IMR-90 (cell line): ENCODE measurements at regions not wholly inside any gene's neighbourhood (a gene's known extent, or its start where the extent isn't known, plus 50 kb on each side); places are given as distances from the start of the nearest gene placed in this dataset.

Experiments
- ATAC-seq: fragments of 200-7000 bp; cut with Tn5 transposase; 2 replicates; pipeline ENCODE4 v1.9.1; 2020; ENCODE audit warnings: low read depth, mild to moderate bottlenecking, moderate library complexity
- BruUV-seq: library from RNA; stranded (reverse); fragments of 400-500 nt; replicated peaks from 2 replicates; lab custom pipeline; 2021; lab: Mats Ljungman, UMichigan
- CTCF ChIA-PET: fragments of 300-600 bp; formaldehyde crosslinking; extraction: SDS; loops from one replicate; lab custom pipeline; 2021; ENCODE audit warnings: antibody characterized with exemption; lab: Yijun Ruan, JAX
- POLR2A ChIA-PET: fragments of 300-600 bp; sonication (Branson Sonifier 250); formaldehyde crosslinking; loops from one replicate; lab custom pipeline; 2022; ENCODE audit warnings: antibody characterized with exemption; ENCODE audit not compliant: unreplicated experiment; lab: Charles Lee
- DNase-seq: peaks from one replicate; pipeline ENCODE4 v3.0.0; 2013
- H2AFZ ChIP-seq: replicated peaks from 2 replicates; pipeline ENCODE3; 2013; ENCODE audit warnings: low read length, mild to moderate bottlenecking; ENCODE audit not compliant: poor library complexity
- H2AK5ac ChIP-seq: 2 replicates; pipeline ENCODE4 v1.6.1; 2013; ENCODE audit warnings: low read depth, low read length, inconsistent platforms
- H2AK9ac ChIP-seq: replicated peaks from 2 replicates; pipeline ENCODE3; 2013; ENCODE audit warnings: mild to moderate bottlenecking, low read depth, low read length, moderate library complexity; ENCODE audit not compliant: poor library complexity
- H2BK120ac ChIP-seq: 2 replicates; pipeline ENCODE4 v1.6.1; 2013; ENCODE audit warnings: low read depth, low read length, inconsistent platforms
- H2BK15ac ChIP-seq: 3 replicates; pipeline ENCODE4 v1.6.1; 2013; ENCODE audit warnings: low read depth, low read length, inconsistent platforms
- H2BK20ac ChIP-seq: 2 replicates; pipeline ENCODE4 v1.6.1; 2013; ENCODE audit warnings: low read depth, mild to moderate bottlenecking, inconsistent platforms, low read length, moderate library complexity
- H2BK5ac ChIP-seq: 2 replicates; pipeline ENCODE4 v1.6.1; 2013; ENCODE audit warnings: mild to moderate bottlenecking, low read depth, low read length, inconsistent platforms; ENCODE audit not compliant: poor library complexity, severe bottlenecking
- H3K14ac ChIP-seq: replicated peaks from 2 replicates; pipeline ENCODE4 v1.6.1; 2013; ENCODE audit warnings: low read depth, low read length, inconsistent platforms
- H3K18ac ChIP-seq: 2 replicates; pipeline ENCODE4 v1.6.1; 2013; ENCODE audit warnings: low read depth, low read length, control low read depth
- H3K23ac ChIP-seq: 2 replicates; pipeline ENCODE4 v1.6.1; 2013; ENCODE audit warnings: low read depth, low read length, inconsistent platforms
- H3K27ac ChIP-seq: 2 replicates; pipeline ENCODE4 v1.5.1; 2013; ENCODE audit warnings: mild to moderate bottlenecking, control low read depth, low read length; ENCODE audit not compliant: insufficient read depth
- H3K27me3 ChIP-seq: 2 replicates; pipeline ENCODE4 v1.6.1; 2013; ENCODE audit warnings: low read length; ENCODE audit not compliant: control insufficient read depth, insufficient read depth
- H3K36me3 ChIP-seq: 2 replicates; pipeline ENCODE4 v1.6.1; 2013; ENCODE audit warnings: low read length, mixed read lengths; ENCODE audit not compliant: control insufficient read depth, insufficient read depth
- H3K4ac ChIP-seq: 2 replicates; pipeline ENCODE4 v1.6.1; 2013; ENCODE audit warnings: low read depth, low read length, inconsistent platforms
- H3K4me1 ChIP-seq: 2 replicates; pipeline ENCODE4 v1.6.1; 2013; ENCODE audit warnings: low read length, mixed read lengths; ENCODE audit not compliant: control insufficient read depth, insufficient read depth
- H3K4me2 ChIP-seq: 2 replicates; pipeline ENCODE4 v1.6.1; 2013; ENCODE audit warnings: low read depth, mild to moderate bottlenecking, control low read depth, low read length, moderate library complexity
- H3K4me3 ChIP-seq: 2 replicates; pipeline ENCODE4 v1.5.1; 2013; ENCODE audit warnings: low read depth, mild to moderate bottlenecking, control low read depth, low read length, moderate library complexity; ENCODE audit not compliant: insufficient read depth
- H3K56ac ChIP-seq: 2 replicates; pipeline ENCODE4 v1.6.1; 2013; ENCODE audit warnings: low read length, inconsistent platforms; ENCODE audit not compliant: insufficient read depth; ENCODE audit errors: extremely low read depth
- H3K79me1 ChIP-seq, 2 experiments: 2 replicates each; pipeline ENCODE4 v1.6.1; 2013; ENCODE audit warnings: low read length in 2 of 2, inconsistent platforms in 1 of 2, low read depth in 1 of 2
- H3K9ac ChIP-seq: 2 replicates; pipeline ENCODE4 v1.6.1; 2013; ENCODE audit warnings: low read depth, low read length, control low read depth
- H3K9me1 ChIP-seq: 2 replicates; pipeline ENCODE4 v1.6.1; 2013; ENCODE audit warnings: low read length, inconsistent platforms; ENCODE audit not compliant: insufficient read depth
- H3K9me3 ChIP-seq: 2 replicates; pipeline ENCODE4 v1.6.1; 2013; ENCODE audit warnings: low read length; ENCODE audit not compliant: control insufficient read depth, insufficient read depth
- H4K20me1 ChIP-seq: 2 replicates; pipeline ENCODE4 v1.6.1; 2013; ENCODE audit warnings: low read length, inconsistent platforms; ENCODE audit not compliant: insufficient read depth
- H4K5ac ChIP-seq: 2 replicates; pipeline ENCODE4 v1.6.1; 2013; ENCODE audit warnings: mild to moderate bottlenecking, low read depth, low read length, control low read depth
- H4K8ac ChIP-seq, 2 experiments: 2 replicates each; pipeline ENCODE4 v1.6.1; 2013; ENCODE audit warnings: low read depth in 2 of 2, low read length in 2 of 2, control low read depth in 1 of 2, inconsistent platforms in 1 of 2
- H4K91ac ChIP-seq: 2 replicates; pipeline ENCODE4 v1.6.1; 2013; ENCODE audit warnings: low read depth, low read length, inconsistent platforms; ENCODE audit not compliant: insufficient read depth
- BHLHE40 ChIP-seq: fragments of 150-350 bp; IDR thresholded peaks from 2 replicates; pipeline ENCODE4 v1.6.1; 2016; ENCODE audit warnings: mild to moderate bottlenecking, low read depth, low read length
- CEBPB ChIP-seq: IDR thresholded peaks from 2 replicates; pipeline ENCODE4 v1.6.1; 2012; ENCODE audit warnings: low read depth, low read length, improper control_type of control experiment
- CHD1 ChIP-seq: IDR thresholded peaks from 2 replicates; pipeline ENCODE4 v1.6.1; 2012; ENCODE audit warnings: low read depth, low read length, improper control_type of control experiment
- CTCF ChIP-seq: conservative IDR thresholded peaks from 2 replicates; pipeline ENCODE4 v1.5.1; 2012; ENCODE audit warnings: mild to moderate bottlenecking, low read depth, low read length, improper control_type of control experiment
- ELK1 ChIP-seq: fragments of 150-350 bp; IDR thresholded peaks from 2 replicates; pipeline ENCODE4 v1.6.1; 2016; ENCODE audit warnings: low read depth, mild to moderate bottlenecking, low read length, moderate library complexity, borderline replicate concordance
- FOS ChIP-seq: fragments of 150-350 bp; IDR thresholded peaks from 2 replicates; pipeline ENCODE4 v1.6.1; 2016; ENCODE audit warnings: low read depth, low read length
- MAFK ChIP-seq: IDR thresholded peaks from 2 replicates; pipeline ENCODE4 v1.6.1; 2012; ENCODE audit warnings: low read depth, low read length, improper control_type of control experiment
- MAZ ChIP-seq: IDR thresholded peaks from 2 replicates; pipeline ENCODE4 v1.6.1; 2012; ENCODE audit warnings: low read depth, mild to moderate bottlenecking, low read length, improper control_type of control experiment, moderate library complexity, borderline replicate concordance
- MXI1 ChIP-seq: IDR thresholded peaks from 2 replicates; pipeline ENCODE4 v1.6.1; 2012; ENCODE audit warnings: low read depth, mild to moderate bottlenecking, low read length, moderate library complexity, borderline replicate concordance
- NFE2L2 ChIP-seq: fragments of 150-350 bp; IDR thresholded peaks from 2 replicates; pipeline ENCODE4 v1.6.1; 2016; ENCODE audit warnings: low read depth, mild to moderate bottlenecking, low read length
- POLR2A ChIP-seq: IDR thresholded peaks from 2 replicates; pipeline ENCODE4 v1.6.1; 2012; ENCODE audit warnings: mild to moderate bottlenecking, low read depth, low read length
- RAD21 ChIP-seq: IDR thresholded peaks from 2 replicates; pipeline ENCODE4 v1.6.1; 2012; ENCODE audit warnings: low read length, improper control_type of control experiment
- RCOR1 ChIP-seq: IDR thresholded peaks from 2 replicates; pipeline ENCODE4 v1.6.1; 2012; ENCODE audit warnings: mild to moderate bottlenecking, low read length, improper control_type of control experiment; ENCODE audit not compliant: insufficient replicate concordance
- RFX5 ChIP-seq: IDR thresholded peaks from 2 replicates; pipeline ENCODE4 v1.8.0; 2012; ENCODE audit warnings: low read depth, mild to moderate bottlenecking, low read length, moderate library complexity
- SMC3 ChIP-seq: fragments of 150-350 bp; IDR thresholded peaks from 2 replicates; pipeline ENCODE4 v1.6.1; 2016; ENCODE audit warnings: low read depth, mild to moderate bottlenecking, antibody characterized with exemption, low read length, moderate library complexity
- USF2 ChIP-seq: fragments of 150-350 bp; IDR thresholded peaks from 2 replicates; pipeline ENCODE4 v1.6.1; 2017; ENCODE audit warnings: mild to moderate bottlenecking, antibody characterized with exemption, low read length, low read depth
- dilution Hi-C: fragments of 300-500 bp; cut with HindIII; formaldehyde crosslinking; loops from one replicate; pipeline ENCODE4 v1.14.3; 2018; ENCODE audit warnings: low sequenced_read_pairs; ENCODE audit not compliant: unreplicated experiment
- in situ Hi-C: fragments of 300-500 bp; cut with MboI; formaldehyde crosslinking; loops from 3 replicates; pipeline ENCODE4 v1.14.3; 2019; ENCODE audit warnings: low sequenced_read_pairs, inconsistent platforms, mixed read lengths
- intact Hi-C: fragments of 100-400 bp; cut with micrococcal nuclease; formaldehyde crosslinking; loops from 2 replicates; pipeline ENCODE4 v1.10.0; 2022

GRCh38 chr5:20570486-20570885 lies 582.5 kb upstream of the CDH18 start:
- ChIA-PET CTCF (no interaction called here), POLR2A (no interaction called here)
- Histone ChIP-seq H3K27ac (no peak overlapping the region), H3K56ac (no peak overlapping the region), H4K5ac (no peak overlapping the region), H4K91ac (no peak overlapping the region), H3K9me3 (no peaks in the 10 kb centered on the region; the same call in 1 of the 2 replicates), H2AFZ (no peak overlapping the region), H3K79me1 (no peaks in the 10 kb centered on the region), H2BK20ac (no peak overlapping the region), H2AK9ac (no peak overlapping the region), H2BK120ac (no peak overlapping the region), H3K9me1 (no peaks in the 10 kb centered on the region), H3K4me3 (no peak overlapping the region), H3K4me2 (no peak overlapping the region), H2BK5ac (no peak overlapping the region), H3K27me3 (no peaks in the 10 kb centered on the region), H2AK5ac (no peak overlapping the region), H3K4ac (no peak overlapping the region), H3K23ac (no peak overlapping the region), H3K9ac (no peak overlapping the region), H2BK15ac (no peak overlapping the region), H4K8ac (no peak overlapping the region), H3K4me1 (no peaks in the 10 kb centered on the region), H3K36me3 (no peaks in the 10 kb centered on the region), H4K20me1 (no peaks in the 10 kb centered on the region), H3K18ac (no peak overlapping the region), H3K14ac (no peak overlapping the region)
- no peak for TF ChIP-seq ELK1
- TF ChIP-seq NFE2L2, result no peak
- TF ChIP-seq RFX5, result no peak
- TF ChIP-seq RCOR1, result no peak
- no peak for TF ChIP-seq CHD1
- no peak for TF ChIP-seq POLR2A
- no peak for TF ChIP-seq RAD21
- no peak for TF ChIP-seq MAZ
- TF ChIP-seq FOS, result no peak
- TF ChIP-seq MAFK, result no peak
- TF ChIP-seq MXI1, result no peak
- no peak for TF ChIP-seq USF2
- no peak for TF ChIP-seq CTCF
- TF ChIP-seq SMC3, result no peak
- no peak for TF ChIP-seq BHLHE40
- no peak for TF ChIP-seq CEBPB
- DNase-seq, result no peak
- in situ Hi-C loops (no loop called here), dilution Hi-C loops (no loop called here), intact Hi-C loops (no loop called here)
- no TSS peak for BruUV-seq
- ATAC-seq, result no peak
